ENCODE measurements at regions not wholly inside any gene's neighbourhood (a gene's known extent, or its start where the extent isn't known, plus 50 kb on each side); places are given as distances from the start of the nearest gene placed in this dataset.

DNA sequence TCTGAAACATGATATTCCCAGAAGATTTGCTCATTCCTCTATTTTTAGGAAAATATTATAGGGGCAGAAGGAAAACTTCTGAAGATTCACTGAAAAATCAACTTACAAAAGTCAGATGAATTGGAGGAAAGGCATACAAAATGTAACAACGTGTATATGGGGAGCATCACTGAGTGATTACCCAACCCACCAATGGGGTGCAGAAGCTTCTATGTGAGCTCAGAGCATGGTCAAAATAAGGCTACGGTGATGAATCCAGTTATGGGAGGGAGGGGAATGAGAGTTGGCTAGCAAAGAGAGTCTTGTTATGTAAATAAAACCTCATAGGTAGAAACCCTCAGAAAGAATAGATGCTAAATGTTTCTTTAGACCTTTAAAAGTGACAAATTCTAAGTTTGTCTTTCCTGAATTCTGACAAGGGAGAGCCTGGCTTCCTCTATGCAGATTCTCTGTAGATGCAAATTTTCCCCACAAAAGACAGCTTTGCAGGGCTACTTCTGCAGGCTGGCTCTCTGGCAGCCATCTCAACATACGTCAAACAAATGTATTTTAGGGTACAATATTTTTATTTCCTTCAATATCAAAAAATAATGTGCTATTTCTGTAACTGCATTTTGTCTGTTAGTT lies 171.4 kb upstream of the NDUFV2 start:
- DNase-seq (ENCODE audit: low spot score) (no peak), FAIRE-seq (no peak), ATAC-seq (no peak)
- H3K4me1 ChIP-seq (ENCODE audit: insufficient read depth, low read length) = no peaks in the 10 kb centered on the region
- ChIA-PET CTCF (ENCODE audit: low intra/inter-chr PET ratio, low total read pairs) (no interaction called here), POLR2A (no interaction called here)
- H3K27me3 ChIP-seq (ENCODE audit: control insufficient read depth in 1 of 2, insufficient read depth in 2 of 2, low read length in 2 of 2) = 0 out of 5 replicates have a peak, but pooled peaks cover 0 to 6% of the 10 kb centered on the region in 2 experiments
- no peak overlapping the region for H3K4me3 ChIP-seq (replicated peaks in 1 of 3; ENCODE audit: insufficient read depth in 1 of 3, low read depth in 2 of 3, low read length in 3 of 3)
- H3K9ac ChIP-seq (ENCODE audit: insufficient read depth, low read depth, low read length) = no peak overlapping the region
- intact Hi-C loops (cut with micrococcal nuclease; ENCODE audit: unreplicated experiment) = no loop called here
- H3K9me3 ChIP-seq (ENCODE audit: low read length) = peaks cover 23% of the 10 kb centered on the region
- H4K20me1 ChIP-seq (ENCODE audit: insufficient read depth, low read length) = no peaks in the 10 kb centered on the region
- BruUV-seq (replicated peaks) = no TSS peak
- WGBS (ENCODE audit: low lambda C conversion rate) = 0% methylated on average over 3 of the region's 3 CpGs
- TF ChIP-seq, protein P1, sequence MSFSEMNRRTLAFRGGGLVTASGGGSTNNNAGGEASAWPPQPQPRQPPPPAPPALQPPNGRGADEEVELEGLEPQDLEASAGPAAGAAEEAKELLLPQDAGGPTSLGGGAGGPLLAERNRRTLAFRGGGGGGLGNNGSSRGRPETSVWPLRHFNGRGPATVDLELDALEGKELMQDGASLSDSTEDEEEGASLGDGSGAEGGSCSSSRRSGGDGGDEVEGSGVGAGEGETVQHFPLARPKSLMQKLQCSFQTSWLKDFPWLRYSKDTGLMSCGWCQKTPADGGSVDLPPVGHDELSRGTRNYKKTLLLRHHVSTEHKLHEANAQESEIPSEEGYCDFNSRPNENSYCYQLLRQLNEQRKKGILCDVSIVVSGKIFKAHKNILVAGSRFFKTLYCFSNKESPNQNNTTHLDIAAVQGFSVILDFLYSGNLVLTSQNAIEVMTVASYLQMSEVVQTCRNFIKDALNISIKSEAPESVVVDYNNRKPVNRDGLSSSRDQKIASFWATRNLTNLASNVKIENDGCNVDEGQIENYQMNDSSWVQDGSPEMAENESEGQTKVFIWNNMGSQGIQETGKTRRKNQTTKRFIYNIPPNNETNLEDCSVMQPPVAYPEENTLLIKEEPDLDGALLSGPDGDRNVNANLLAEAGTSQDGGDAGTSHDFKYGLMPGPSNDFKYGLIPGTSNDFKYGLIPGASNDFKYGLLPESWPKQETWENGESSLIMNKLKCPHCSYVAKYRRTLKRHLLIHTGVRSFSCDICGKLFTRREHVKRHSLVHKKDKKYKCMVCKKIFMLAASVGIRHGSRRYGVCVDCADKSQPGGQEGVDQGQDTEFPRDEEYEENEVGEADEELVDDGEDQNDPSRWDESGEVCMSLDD (CRISPR knock-in tag; IDR thresholded peaks at IDR 0.05; ENCODE audit: borderline replicate concordance) = no peak
- no peak for TF ChIP-seq ZNF619 (CRISPR knock-in tag; IDR thresholded peaks at IDR 0.05)
- TF ChIP-seq ZNF274 (CRISPR knock-in tag; IDR thresholded peaks at IDR 0.05) = no peak
- no peak for TF ChIP-seq ZNF660 (CRISPR knock-in tag; IDR thresholded peaks at IDR 0.05; ENCODE audit: borderline replicate concordance, low read depth)
- no peak for TF ChIP-seq ZFP90 (CRISPR knock-in tag; IDR thresholded peaks at IDR 0.05; ENCODE audit: borderline replicate concordance)
- no peak for TF ChIP-seq SIX1 (CRISPR knock-in tag; IDR thresholded peaks at IDR 0.05; ENCODE audit: borderline replicate concordance)
- TF ChIP-seq, protein P2, sequence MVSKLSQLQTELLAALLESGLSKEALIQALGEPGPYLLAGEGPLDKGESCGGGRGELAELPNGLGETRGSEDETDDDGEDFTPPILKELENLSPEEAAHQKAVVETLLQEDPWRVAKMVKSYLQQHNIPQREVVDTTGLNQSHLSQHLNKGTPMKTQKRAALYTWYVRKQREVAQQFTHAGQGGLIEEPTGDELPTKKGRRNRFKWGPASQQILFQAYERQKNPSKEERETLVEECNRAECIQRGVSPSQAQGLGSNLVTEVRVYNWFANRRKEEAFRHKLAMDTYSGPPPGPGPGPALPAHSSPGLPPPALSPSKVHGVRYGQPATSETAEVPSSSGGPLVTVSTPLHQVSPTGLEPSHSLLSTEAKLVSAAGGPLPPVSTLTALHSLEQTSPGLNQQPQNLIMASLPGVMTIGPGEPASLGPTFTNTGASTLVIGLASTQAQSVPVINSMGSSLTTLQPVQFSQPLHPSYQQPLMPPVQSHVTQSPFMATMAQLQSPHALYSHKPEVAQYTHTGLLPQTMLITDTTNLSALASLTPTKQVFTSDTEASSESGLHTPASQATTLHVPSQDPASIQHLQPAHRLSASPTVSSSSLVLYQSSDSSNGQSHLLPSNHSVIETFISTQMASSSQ (IDR thresholded peaks at IDR 0.05; ENCODE audit: low read depth) = no peak
- TF ChIP-seq, protein P2 (CRISPR knock-in tag; IDR thresholded peaks at IDR 0.05; ENCODE audit: borderline replicate concordance) = no peak
- no peak for TF ChIP-seq NR2F2 (IDR thresholded peaks at IDR 0.05; ENCODE audit: borderline replicate concordance, low read depth)
- no peak for TF ChIP-seq NFATC3 (CRISPR knock-in tag; IDR thresholded peaks at IDR 0.05)
- no peak for TF ChIP-seq SUZ12 (IDR thresholded peaks at IDR 0.05; ENCODE audit: low read depth, low read length)
- H3K4me2 ChIP-seq (ENCODE audit: low read depth, low read length) = no peak overlapping the region
- H3K27ac ChIP-seq (ENCODE audit: extremely low read length, insufficient read depth, low read length) = no peak overlapping the region
- H3K36me3 ChIP-seq (replicated peaks in 1 of 2; ENCODE audit: control insufficient read depth in 1 of 2, insufficient read depth in 2 of 2, low read length in 2 of 2) = no peaks in the 10 kb centered on the region
- H3K79me2 ChIP-seq (ENCODE audit: insufficient read depth, low read length) = no peaks in the 10 kb centered on the region
- in situ Hi-C loops (cut with HindIII; ENCODE audit: extremely low pct_ligation_motif_present, low pct_unique_long_range_greater_than_20kb) = no loop called here
- no peak overlapping the region for H2AFZ ChIP-seq (ENCODE audit: low read length)
